Aorta (tissue), 5 donors: ENCODE measurements at regions not wholly inside any gene's neighbourhood (a gene's known extent, or its start where the extent isn't known, plus 50 kb on each side); places are given as distances from the start of the nearest gene placed in this dataset.
A peak's percentile ranks its signal among the peaks of the same experiment; 100 is the strongest.

Experiments used
- ATAC-seq: fragments of 200-7000 bp; cut with Tn5 transposase; one replicate; pipeline ENCODE4 v1.9.1; 2022; ENCODE audit warnings: moderate library complexity; ENCODE audit not compliant: low FRiP score
- DNase-seq, 2 donors: peaks; one replicate each; pipeline ENCODE4 v3.0.0-alpha.2; 2020
- H3K27ac ChIP-seq, 2 donors: one replicate each; pipeline ENCODE4 v1.5.1; 2013; ENCODE audit warnings: low read length in 2 of 2, mild to moderate bottlenecking in 2 of 2, moderate library complexity in 2 of 2, control low read depth in 1 of 2, inconsistent platforms in 1 of 2, low read depth in 1 of 2
- H3K27me3 ChIP-seq, 2 donors: one replicate each; pipeline ENCODE4 v1.6.1; 2013; ENCODE audit warnings: control low read depth in 1 of 2, low read length in 1 of 2, mild to moderate bottlenecking in 1 of 2, moderate library complexity in 1 of 2; ENCODE audit not compliant: insufficient read depth in 2 of 2, control insufficient read depth in 1 of 2
- H3K36me3 ChIP-seq, 2 donors: one replicate each; pipeline ENCODE4 v1.6.1; 2013; ENCODE audit warnings: control low read depth in 1 of 2, low read length in 1 of 2, mild to moderate bottlenecking in 1 of 2; ENCODE audit not compliant: insufficient read depth in 2 of 2, control insufficient read depth in 1 of 2
- H3K4me1 ChIP-seq, 2 donors: one replicate each; pipeline ENCODE4 v1.6.1; 2013; ENCODE audit warnings: low read length in 2 of 2, control low read depth in 1 of 2, mild to moderate bottlenecking in 1 of 2, moderate library complexity in 1 of 2; ENCODE audit not compliant: insufficient read depth in 2 of 2, control insufficient read depth in 1 of 2
- H3K4me3 ChIP-seq, 2 donors: one replicate each; pipeline ENCODE4 v1.5.1; 2013; ENCODE audit warnings: low read length in 2 of 2, control low read depth in 1 of 2, mild to moderate bottlenecking in 1 of 2
- H3K9me3 ChIP-seq: one replicate; pipeline ENCODE4 v1.6.1; 2013; ENCODE audit warnings: mild to moderate bottlenecking, low read length; ENCODE audit not compliant: control insufficient read depth
- WGBS, 2 donors: extraction: QIAGEN DNeasy Blood & Tissue Kit; methylation state at CpG; one replicate each; pipeline ENCODE4 v1.1.7; 2013; 5-methylcytosine and 5-hydroxymethylcytosine counted together
- intact Hi-C, 2 donors: fragments of 100-400 bp; cut with DNase I; formaldehyde crosslinking; loops; one replicate each; pipeline versions ENCODE4 v1.14.2 to v1.15.0; 2022
- donor health status: healthy with polysubstance abuse.
- donor health status: Bipolar disorder and iron deficiency.
- donor health status: DM: no; HTN: no; CAD: no.
- donor health status: DM: no; HTN: no; CAD: no.
- donor health status: DM: yes; HTN: yes; CAD: no.

DNA sequence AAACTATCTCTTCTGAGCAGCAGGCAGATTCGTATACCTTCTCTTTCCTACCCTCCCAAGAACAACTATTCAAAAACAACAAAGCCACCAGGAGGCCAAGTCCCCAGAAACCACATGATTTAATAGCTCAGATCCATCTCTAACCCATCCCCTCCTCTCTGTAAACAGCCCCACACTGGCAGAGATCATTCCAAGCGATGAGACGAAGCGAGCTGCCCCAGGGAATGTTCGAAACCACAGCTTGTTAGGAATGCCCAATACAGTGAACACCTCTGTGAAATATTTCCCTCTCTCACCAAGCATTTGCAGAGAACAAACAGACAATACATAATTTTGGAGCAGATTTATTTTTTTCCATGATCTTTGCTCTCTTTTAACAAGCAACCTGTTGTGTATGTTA is 231.8 kb downstream of the SOD2 start:
- no peaks in the 10 kb centered on the region for H3K36me3 ChIP-seq
- no peaks in the 10 kb centered on the region for H3K9me3 ChIP-seq
- intact Hi-C loops = loop anchor here (5.0 to 10.0 kb wide), 3 partner anchors 194 to 289 kb away; no protein-coding TSS in a partner anchor
- WGBS, 2 donors = 89 to 91% methylated on average over 5 of the region's 5 CpGs
- no peak overlapping the region for H3K27ac ChIP-seq
- ATAC-seq (no peak), DNase-seq (no peak)
- no peaks in the 10 kb centered on the region for H3K4me1 ChIP-seq
- no peaks in the 10 kb centered on the region for H3K27me3 ChIP-seq
- no peak overlapping the region for H3K4me3 ChIP-seq

DNA sequence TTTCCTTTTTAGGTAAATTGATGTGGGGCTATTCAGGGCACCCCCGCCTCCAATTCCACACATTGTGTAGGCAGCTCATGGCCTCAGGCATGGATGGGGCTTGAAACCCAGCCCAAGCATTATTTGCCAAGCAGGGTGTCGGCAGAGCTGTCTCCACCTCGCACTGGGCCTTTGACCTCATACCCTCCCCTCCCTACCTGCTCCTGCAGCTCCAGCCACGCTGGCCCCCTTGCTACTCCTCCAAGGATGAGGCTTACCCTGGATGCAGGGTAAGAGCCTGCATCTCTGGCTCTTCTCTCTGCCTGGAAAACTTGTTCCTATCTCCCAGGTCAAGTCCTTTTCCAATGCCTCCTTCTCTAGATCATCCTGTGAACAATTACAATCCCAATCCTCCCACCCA is 232.6 kb downstream of the SOD2 start:
- WGBS, 2 donors = 95 to 96% methylated on average over 4 of the region's 4 CpGs
- Histone ChIP-seq H3K9me3 (no peaks in the 10 kb centered on the region), H3K36me3 (no peaks in the 10 kb centered on the region), H3K27me3 (no peaks in the 10 kb centered on the region), H3K4me1 (no peaks in the 10 kb centered on the region), H3K27ac (no peak overlapping the region), H3K4me3 (no peak overlapping the region)
- no peak for ATAC-seq
- DNase-seq = no peak
- intact Hi-C loops = loop anchor here (5.0 to 10.0 kb wide), 3 partner anchors 194 to 288 kb away; no protein-coding TSS in a partner anchor

DNA sequence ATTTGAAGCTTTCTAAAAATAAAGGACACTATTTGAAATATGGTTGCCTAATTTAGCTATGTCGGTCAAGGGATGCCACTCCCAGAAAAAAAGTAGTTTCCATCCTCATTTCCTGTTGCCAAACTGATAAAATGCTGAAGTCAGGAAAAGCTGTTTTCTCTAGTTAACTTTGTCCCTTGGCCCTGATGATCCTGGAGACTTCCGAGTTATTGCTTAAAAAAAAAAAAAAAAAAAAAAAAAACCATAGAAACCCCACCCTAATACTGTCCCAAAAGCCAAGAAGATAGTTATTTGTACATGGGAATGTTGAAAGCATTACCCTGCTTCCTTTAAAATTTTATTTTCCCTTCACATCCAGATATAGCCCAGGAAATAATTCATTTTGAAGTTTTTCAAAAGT is 236.7 kb downstream of the SOD2 start:
- Histone ChIP-seq H3K36me3 (no peaks in the 10 kb centered on the region), H3K4me1 (no peaks in the 10 kb centered on the region), H3K27me3 (no peaks in the 10 kb centered on the region), H3K9me3 (no peaks in the 10 kb centered on the region), H3K4me3 (no peak overlapping the region), H3K27ac (no peak overlapping the region)
- intact Hi-C loops = no loop called here
- ATAC-seq (no peak), DNase-seq (no peak)
- WGBS, 2 donors = 6 to 10% methylated on average over 2 of the region's 2 CpGs

DNA sequence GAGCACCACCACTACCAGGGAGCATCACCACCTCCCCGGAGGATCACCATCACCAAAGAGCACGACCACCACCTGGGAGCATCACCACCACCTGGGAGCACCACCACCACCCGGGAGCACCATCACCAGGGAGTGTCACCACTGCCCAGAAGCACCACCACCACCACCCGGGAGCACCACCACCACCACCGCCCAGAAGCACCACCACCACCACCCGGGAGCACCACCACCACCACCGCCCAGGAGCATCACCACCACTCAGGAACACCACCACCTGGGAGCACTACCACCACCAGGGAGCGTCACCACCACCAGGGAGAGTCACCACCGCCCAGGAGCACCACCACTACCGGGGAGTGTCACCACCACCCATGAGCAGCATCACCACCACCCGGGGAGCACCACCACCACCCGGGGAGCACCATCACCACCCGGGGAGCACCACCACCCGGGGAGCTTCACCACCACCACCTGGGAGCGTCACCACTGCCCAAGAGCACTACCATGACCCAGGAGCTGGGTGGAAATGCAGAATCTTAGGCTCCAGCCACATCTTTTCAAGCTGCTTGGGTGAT is 237.3 kb downstream of the SOD2 start:
- Histone ChIP-seq H3K36me3 (no peaks in the 10 kb centered on the region), H3K9me3 (no peaks in the 10 kb centered on the region), H3K4me3 (no peak overlapping the region), H3K27me3 (peaks cover 0 to 2% of the 10 kb centered on the region in 2 donors), H3K27ac (no peak overlapping the region), H3K4me1 (peaks cover 0 to 4% of the 10 kb centered on the region in 2 donors)
- no peak for DNase-seq
- ATAC-seq = peak; percentile 48
- intact Hi-C loops = no loop called here
- 90 to 91% methylated on average over 14 to 15 of the region's 15 CpGs for WGBS, 2 donors

DNA sequence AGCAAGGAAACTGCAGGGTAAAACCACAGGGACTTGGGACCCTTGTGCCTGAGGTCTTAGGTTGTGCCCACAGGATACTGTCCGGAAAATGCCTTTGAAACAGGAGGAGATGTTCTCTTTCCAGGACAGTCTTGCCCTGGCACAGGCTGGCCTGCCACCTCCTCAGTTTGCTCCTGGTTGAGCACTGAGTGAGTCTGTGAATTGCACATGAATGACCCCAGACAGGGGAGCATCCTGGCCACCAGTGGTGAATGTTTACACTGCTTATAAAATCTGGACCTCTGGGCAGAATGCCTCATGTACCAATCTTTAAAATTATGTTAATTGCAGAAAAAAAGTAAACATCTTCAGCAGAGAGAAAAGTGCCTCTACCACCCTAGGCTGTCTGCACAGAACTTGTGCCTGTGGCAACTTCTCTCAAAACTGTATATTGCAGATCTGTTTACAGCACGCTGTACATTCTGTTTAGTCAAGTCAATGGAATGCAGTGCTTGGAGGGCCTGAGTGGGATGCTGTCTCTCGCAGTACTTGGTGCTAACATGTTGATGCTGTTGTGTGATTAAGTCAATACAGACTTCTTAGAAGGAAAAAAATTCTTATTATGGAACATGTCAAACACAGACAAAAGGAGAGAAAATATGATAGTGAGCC is 242.1 kb downstream of the SOD2 start:
- H3K27me3 ChIP-seq = peaks cover 0 to 2% of the 10 kb centered on the region in 2 donors
- peaks cover 0 to 4% of the 10 kb centered on the region in 2 donors for H3K4me1 ChIP-seq
- intact Hi-C loops = no loop called here
- H3K36me3 ChIP-seq = no peaks in the 10 kb centered on the region
- DNase-seq (no peak), ATAC-seq (no peak)
- 12 to 33% methylated on average over 3 of the region's 3 CpGs for WGBS, 2 donors
- no peak overlapping the region for H3K27ac ChIP-seq
- no peak overlapping the region for H3K4me3 ChIP-seq
- H3K9me3 ChIP-seq = no peaks in the 10 kb centered on the region

DNA sequence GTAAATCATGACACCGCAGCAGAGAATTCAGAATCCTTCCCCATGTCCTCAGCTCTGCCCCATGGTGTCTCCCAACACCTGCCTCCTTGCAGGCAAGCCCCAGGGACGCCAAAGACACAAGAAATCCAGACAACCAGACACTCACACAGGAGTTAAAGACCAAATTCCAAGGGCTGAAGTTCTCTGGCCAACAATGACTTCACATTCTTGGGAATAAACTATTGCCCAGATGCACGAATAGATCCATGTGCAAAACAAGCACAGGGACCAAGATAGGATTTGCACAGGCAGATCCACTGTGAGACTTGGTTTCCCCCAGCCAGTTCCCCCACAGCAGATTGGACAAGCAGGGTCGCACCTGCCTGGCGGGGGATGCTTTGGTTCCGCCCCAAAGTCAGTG is 246.7 kb downstream of the SOD2 start:
- Histone ChIP-seq H3K4me1 (peaks cover 0 to 4% of the 10 kb centered on the region in 2 donors), H3K9me3 (peaks cover 2% of the 10 kb centered on the region), H3K27ac (no peak overlapping the region), H3K4me3 (no peak overlapping the region), H3K36me3 (no peaks in the 10 kb centered on the region), H3K27me3 (peaks cover 0 to 2% of the 10 kb centered on the region in 2 donors)
- DNase-seq (no peak), ATAC-seq (no peak)
- 56 to 59% methylated on average over 6 of the region's 6 CpGs for WGBS, 2 donors
- intact Hi-C loops = no loop called here

DNA sequence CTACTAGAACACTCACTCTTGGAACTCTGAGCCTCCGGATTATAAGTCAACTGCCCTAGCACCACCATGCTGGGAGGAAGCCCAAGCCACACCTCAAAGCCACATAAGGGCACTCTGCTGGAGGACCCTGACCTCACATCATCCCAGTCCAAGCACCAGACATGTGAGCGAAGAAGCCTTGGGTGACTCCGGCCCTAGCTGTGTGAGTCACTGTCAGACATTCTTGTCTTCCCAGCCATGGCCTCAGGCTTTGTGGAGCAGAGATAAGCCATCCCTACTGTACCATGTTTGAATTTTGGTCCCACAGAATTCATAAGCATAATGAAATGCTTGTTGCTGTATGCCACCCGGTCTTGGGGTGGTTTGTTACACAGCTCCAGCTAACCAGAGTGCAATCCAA is 247.7 kb downstream of the SOD2 start:
- DNase-seq (no peak), ATAC-seq (no peak)
- intact Hi-C loops = no loop called here
- H3K27me3 ChIP-seq = no peaks in the 10 kb centered on the region
- no peaks in the 10 kb centered on the region for H3K4me1 ChIP-seq
- 94 to 96% methylated on average over 4 of the region's 4 CpGs for WGBS, 2 donors
- no peak overlapping the region for H3K27ac ChIP-seq
- H3K9me3 ChIP-seq = peaks cover 2% of the 10 kb centered on the region
- H3K36me3 ChIP-seq = no peaks in the 10 kb centered on the region
- no peak overlapping the region for H3K4me3 ChIP-seq

DNA sequence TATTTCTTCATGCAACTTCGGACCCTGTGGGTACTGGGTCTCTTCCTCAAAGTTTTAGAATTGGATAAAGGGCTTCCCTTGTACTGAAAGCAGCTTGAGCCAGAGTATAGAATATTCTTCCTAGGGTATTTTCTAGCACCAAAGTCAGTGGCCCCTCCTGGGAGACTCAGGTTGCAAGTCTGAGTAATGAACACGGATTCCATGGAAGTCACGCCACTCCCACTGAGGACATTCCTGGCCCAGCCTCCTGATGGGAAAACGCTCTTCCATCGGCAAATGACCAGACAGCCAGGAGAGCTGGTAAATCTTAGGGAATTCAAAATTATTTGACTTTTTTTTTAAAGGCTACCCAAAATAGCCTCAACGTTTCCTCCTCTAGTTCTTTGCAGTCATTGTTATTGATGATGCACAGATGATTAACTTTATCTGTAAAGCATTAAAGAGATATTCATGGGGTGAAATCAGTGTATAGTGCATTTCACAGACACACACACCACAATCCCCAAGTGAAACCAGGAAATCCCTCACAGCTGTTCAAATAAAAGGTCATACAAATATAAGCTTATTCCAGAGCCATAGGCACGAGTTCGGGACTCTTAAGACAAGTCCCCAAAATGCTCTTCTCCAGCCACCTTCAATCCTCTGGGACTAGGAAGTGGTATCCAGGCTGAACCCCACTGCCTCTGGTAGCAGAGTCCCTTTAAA is 248.8 kb downstream of the SOD2 start:
- Histone ChIP-seq H3K4me3 (no peak overlapping the region), H3K9me3 (peaks cover 2% of the 10 kb centered on the region), H3K36me3 (no peaks in the 10 kb centered on the region), H3K27ac (no peak overlapping the region), H3K4me1 (no peaks in the 10 kb centered on the region), H3K27me3 (no peaks in the 10 kb centered on the region)
- no peak for DNase-seq
- ATAC-seq = no peak
- WGBS, 2 donors = 87 to 88% methylated on average over 8 of the region's 8 CpGs
- intact Hi-C loops = no loop called here
